ENCODE measurements at regions not wholly inside any gene's neighbourhood (a gene's known extent, or its start where the extent isn't known, plus 50 kb on each side); places are given as distances from the start of the nearest gene placed in this dataset.

DNA sequence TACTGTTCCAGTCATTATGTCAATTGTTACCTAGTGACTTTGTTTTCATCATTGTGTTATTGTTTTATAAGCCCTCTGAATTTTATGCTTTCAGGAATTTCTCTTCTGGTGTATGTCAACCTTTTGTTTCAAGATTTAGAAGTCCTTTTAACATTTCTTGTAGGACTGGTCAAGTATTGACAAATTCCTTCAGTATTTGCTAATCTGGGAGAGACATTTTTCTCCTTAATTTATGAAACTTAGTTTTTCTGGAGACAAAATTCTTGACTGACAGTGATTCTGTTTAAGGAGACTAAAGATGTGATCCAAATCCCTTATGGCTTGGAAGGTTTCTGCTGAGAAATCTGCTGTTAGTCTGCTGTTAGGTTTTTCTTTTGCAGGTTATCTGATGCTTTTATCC, 84.9 kb upstream of the NT5C1B start:
- Histone ChIP-seq H3K27me3 (no peaks in the 10 kb centered on the region), H3K4me3 (no peak overlapping the region), H3K4me1 (no peaks in the 10 kb centered on the region), H3K36me3 (no peaks in the 10 kb centered on the region), H3K9me3 (peaks cover 6 to 15% of the 10 kb centered on the region in 2 donors), H3K27ac (no peak overlapping the region)
- DNase-seq, result no peak
- intact Hi-C loops (cut with DNase I; ENCODE audit: low total_unique reads), result no loop called here
- TF ChIP-seq EP300 (IDR thresholded peaks at IDR 0.05; ENCODE audit: low read depth) (no peak), POLR2AphosphoS5 (IDR thresholded peaks at IDR 0.05) (no peak), POLR2A (IDR thresholded peaks at IDR 0.05) (no peak)
- TF ChIP-seq, protein P1, sequence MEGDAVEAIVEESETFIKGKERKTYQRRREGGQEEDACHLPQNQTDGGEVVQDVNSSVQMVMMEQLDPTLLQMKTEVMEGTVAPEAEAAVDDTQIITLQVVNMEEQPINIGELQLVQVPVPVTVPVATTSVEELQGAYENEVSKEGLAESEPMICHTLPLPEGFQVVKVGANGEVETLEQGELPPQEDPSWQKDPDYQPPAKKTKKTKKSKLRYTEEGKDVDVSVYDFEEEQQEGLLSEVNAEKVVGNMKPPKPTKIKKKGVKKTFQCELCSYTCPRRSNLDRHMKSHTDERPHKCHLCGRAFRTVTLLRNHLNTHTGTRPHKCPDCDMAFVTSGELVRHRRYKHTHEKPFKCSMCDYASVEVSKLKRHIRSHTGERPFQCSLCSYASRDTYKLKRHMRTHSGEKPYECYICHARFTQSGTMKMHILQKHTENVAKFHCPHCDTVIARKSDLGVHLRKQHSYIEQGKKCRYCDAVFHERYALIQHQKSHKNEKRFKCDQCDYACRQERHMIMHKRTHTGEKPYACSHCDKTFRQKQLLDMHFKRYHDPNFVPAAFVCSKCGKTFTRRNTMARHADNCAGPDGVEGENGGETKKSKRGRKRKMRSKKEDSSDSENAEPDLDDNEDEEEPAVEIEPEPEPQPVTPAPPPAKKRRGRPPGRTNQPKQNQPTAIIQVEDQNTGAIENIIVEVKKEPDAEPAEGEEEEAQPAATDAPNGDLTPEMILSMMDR (IDR thresholded peaks at IDR 0.05), result no peak
- in situ Hi-C loops (cut with MboI; ENCODE audit: low pct_ligation_motif_present in 1 of 4, low pct_unique_long_range_greater_than_20kb in 1 of 4, low sequenced_read_pairs in 3 of 4), result no loop called here

DNA sequence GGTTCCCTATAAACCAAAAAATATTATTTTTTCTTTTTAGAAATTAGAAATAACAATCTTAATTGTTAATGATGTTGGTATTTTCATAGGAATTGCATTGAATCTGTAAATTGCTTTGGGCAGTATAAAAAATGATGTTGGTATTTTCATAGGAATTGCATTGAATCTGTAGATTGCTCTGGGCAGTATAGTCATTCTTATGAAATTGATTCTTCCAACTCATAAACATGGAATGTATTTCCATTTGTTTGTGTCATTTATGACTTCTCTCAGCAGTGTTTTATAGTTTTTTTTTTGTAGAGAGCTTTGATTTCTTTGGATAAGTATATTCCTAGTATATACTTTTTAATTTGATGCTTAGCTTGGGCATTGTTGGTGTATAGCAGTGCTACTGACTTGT, 82.0 kb upstream of the NT5C1B start:
- no peaks in the 10 kb centered on the region for H3K36me3 ChIP-seq

DNA sequence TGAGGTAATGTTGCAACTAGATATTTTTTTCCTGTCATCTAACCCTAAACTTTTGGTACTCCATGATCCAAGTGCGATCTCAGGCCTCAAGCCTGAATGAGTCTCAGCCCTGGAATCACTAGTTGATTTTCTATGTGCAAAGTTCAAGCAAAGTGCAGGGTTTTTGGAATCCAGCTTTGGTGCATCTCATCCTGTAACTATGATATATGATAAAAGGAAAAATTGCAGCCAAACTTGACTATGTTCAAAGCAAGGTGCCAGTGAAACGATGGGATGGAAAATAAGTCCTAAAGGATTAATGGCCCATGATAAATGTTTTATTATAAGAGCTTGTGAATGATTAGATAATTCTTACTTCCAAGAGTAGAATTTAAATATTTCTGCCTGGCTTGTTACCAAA, 78.9 kb upstream of the NT5C1B start:
- Histone ChIP-seq H3K4me1 (no peaks in the 10 kb centered on the region), H3K36me3 (no peaks in the 10 kb centered on the region), H3K27me3 (no peaks in the 10 kb centered on the region), H3K27ac (no peak overlapping the region), H3K4me3 (no peak overlapping the region), H3K9me3 (no peaks in the 10 kb centered on the region)
- intact Hi-C loops (cut with DNase I; ENCODE audit: low total_unique reads), result no loop called here
- 73 to 77% methylated on average over 2 of the region's 2 CpGs for WGBS, 2 donors (ENCODE audit: low coverage in 1 of 2)
- no peak for DNase-seq
- in situ Hi-C loops (cut with MboI; ENCODE audit: low pct_ligation_motif_present in 1 of 4, low pct_unique_long_range_greater_than_20kb in 1 of 4, low sequenced_read_pairs in 3 of 4), result no loop called here
- TF ChIP-seq, protein P1 (IDR thresholded peaks at IDR 0.05), result no peak
- TF ChIP-seq POLR2A (IDR thresholded peaks at IDR 0.05) (no peak), POLR2AphosphoS5 (IDR thresholded peaks at IDR 0.05) (no peak), EP300 (IDR thresholded peaks at IDR 0.05; ENCODE audit: low read depth) (no peak)

More for the DNA sequence above, 82.0 kb upstream of the NT5C1B start:
- Histone ChIP-seq H3K27ac (no peak overlapping the region), H3K4me1 (no peaks in the 10 kb centered on the region), H3K27me3 (no peaks in the 10 kb centered on the region), H3K9me3 (peaks cover 6 to 15% of the 10 kb centered on the region in 2 donors), H3K4me3 (no peak overlapping the region)
- DNase-seq, result no peak
- TF ChIP-seq POLR2A (IDR thresholded peaks at IDR 0.05), result no peak
- TF ChIP-seq EP300 (IDR thresholded peaks at IDR 0.05; ENCODE audit: low read depth), result no peak
- TF ChIP-seq, protein P1 (IDR thresholded peaks at IDR 0.05), result no peak
- TF ChIP-seq POLR2AphosphoS5 (IDR thresholded peaks at IDR 0.05), result no peak
- in situ Hi-C loops (cut with MboI; ENCODE audit: low pct_ligation_motif_present in 1 of 4, low pct_unique_long_range_greater_than_20kb in 1 of 4, low sequenced_read_pairs in 3 of 4), result no loop called here
- intact Hi-C loops (cut with DNase I; ENCODE audit: low total_unique reads), result no loop called here

DNA sequence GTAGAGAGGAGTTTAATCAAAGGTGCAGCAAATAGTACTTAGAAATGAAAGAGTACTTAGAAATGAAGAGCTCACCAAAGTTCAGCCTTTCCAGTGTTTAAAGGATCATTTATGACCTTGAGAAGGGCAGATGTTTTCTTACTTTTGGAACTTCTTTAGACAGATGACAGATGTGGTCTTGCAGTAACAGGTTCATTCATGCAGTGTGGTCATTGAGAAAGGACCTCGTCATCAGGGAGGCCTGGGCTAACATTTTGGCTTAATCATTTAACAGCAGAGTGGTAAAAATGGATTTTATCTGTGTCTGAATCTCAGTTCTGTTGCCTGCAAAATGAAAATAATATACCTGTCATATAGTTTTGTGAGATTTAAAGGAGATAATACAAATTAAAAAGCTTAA, 75.1 kb upstream of the NT5C1B start:
- no peak for DNase-seq
- no peaks in the 10 kb centered on the region for H3K9me3 ChIP-seq
- in situ Hi-C loops (cut with MboI; ENCODE audit: low pct_ligation_motif_present in 1 of 4, low pct_unique_long_range_greater_than_20kb in 1 of 4, low sequenced_read_pairs in 3 of 4), result no loop called here
- intact Hi-C loops (cut with DNase I; ENCODE audit: low total_unique reads), result no loop called here
- H3K27me3 ChIP-seq, result no peaks in the 10 kb centered on the region
- no peak for TF ChIP-seq EP300 (IDR thresholded peaks at IDR 0.05; ENCODE audit: low read depth)
- no peak for TF ChIP-seq POLR2AphosphoS5 (IDR thresholded peaks at IDR 0.05)
- TF ChIP-seq POLR2A (IDR thresholded peaks at IDR 0.05), result no peak
- TF ChIP-seq, protein P1 (IDR thresholded peaks at IDR 0.05), result no peak
- WGBS, 2 donors (ENCODE audit: low coverage in 1 of 2), result 14 to 62% methylated on average over 1 of the region's 1 CpG
- H3K4me1 ChIP-seq, result no peaks in the 10 kb centered on the region
- no peak overlapping the region for H3K4me3 ChIP-seq
- H3K36me3 ChIP-seq, result no peaks in the 10 kb centered on the region
- H3K27ac ChIP-seq, result no peak overlapping the region
